ENCODE measurements at regions not wholly inside any gene's neighbourhood (a gene's known extent, or its start where the extent isn't known, plus 50 kb on each side); places are given as distances from the start of the nearest gene placed in this dataset.

- TF ChIP-seq CTCF (IDR thresholded peaks at IDR 0.05), result no peak
- no peak for TF ChIP-seq POLR2A (IDR thresholded peaks at IDR 0.05)
Observed at GRCh38 chrX:95919605-95920004, 765.0 kb upstream of the DIAPH2 start.
